HG03342 (cell line): ENCODE measurements at regions not wholly inside any gene's neighbourhood (a gene's known extent, or its start where the extent isn't known, plus 50 kb on each side); places are given as distances from the start of the nearest gene placed in this dataset.
"Not testable (repeated sequence)": the region's sequence is repeated elsewhere in the genome, so short reads cannot be mapped to it uniquely, and the experiment has no call there.

Experiments
- ATAC-seq: cut with Tn5 transposase; IDR thresholded peaks from one replicate; pipeline ENCODE4 v1.9.1; 2021; ENCODE audit warnings: mild to moderate bottlenecking, moderate library complexity; ENCODE audit not compliant: unreplicated experiment

DNA sequence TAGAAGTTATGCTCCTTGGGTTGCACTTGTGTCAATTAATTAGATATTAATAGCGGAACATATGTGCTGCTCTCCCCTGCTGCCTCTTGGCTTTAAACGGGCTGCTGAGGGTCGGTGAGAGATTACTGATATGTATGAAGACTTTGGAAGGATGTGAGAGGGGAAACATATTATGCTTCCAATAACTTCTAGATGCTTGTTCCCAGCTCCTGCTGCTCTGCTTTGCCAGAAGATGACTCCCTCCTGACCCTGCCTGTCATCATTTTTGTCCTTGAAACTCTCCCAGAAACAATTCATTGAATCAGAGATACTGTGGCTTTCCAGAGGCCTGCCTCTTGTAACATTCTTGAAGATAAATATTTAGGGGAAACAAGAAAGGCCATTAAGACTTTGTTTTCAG is 300.1 kb upstream of the STXBP6 start:
- no peak for ATAC-seq

DNA sequence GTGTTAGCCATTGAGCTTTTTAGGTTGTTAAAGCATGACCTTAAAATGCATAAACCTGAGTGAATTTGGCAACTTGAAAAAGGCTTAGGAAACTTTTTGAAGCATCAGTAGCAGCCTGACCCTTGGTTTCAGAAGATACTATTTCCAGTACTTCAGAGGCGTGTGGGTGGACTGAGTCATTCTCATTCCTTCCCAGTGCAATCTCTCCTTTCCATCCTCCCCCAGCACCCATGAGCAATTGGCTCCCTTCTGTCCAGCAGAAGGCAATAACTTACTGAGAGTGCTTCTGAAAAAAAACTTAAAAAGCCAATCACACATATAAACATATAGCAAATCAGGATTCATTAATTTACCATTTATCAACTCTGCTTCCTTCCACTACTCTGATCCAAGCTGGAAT is 299.3 kb upstream of the STXBP6 start:
- ATAC-seq = no peak

DNA sequence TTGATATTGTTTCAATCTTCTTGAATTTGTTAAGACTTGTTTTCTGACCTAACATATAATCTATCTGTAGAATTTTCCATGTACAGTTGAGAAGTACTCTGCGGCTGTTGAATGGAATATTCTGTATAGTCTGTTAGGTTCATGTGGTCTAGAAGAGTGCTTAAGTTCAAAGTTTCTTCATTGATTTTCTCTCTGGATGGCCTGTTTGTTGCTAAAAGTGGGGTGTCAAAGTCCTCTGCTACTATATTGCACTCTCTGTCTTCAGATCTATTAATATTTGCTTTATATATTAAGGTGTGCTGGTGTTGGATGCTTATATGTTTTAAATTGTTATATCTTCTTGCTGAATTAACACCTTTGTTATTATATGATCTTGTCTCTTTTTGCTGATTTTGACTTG is 290.9 kb upstream of the STXBP6 start:
- no peak for ATAC-seq

DNA sequence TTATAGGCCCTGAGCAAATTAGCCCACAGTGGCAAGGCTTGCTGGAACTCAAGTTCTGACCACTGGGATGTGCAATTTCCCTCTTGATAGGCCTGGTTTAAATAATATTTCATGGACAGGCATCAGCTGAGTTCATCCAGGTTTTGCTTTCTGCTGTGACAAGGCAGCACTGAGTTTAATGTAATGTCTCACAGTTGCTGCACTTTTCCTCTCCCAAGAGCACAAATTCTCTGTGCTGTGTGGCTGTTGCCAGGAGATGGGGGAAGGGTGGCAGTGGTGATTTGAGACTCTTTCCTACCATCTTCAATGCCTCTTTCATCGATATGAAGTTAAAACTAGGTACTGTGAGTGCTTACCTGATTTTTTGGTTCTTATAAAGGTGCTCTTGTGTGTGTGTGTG is 272.8 kb upstream of the STXBP6 start:
- ATAC-seq = no peak

DNA sequence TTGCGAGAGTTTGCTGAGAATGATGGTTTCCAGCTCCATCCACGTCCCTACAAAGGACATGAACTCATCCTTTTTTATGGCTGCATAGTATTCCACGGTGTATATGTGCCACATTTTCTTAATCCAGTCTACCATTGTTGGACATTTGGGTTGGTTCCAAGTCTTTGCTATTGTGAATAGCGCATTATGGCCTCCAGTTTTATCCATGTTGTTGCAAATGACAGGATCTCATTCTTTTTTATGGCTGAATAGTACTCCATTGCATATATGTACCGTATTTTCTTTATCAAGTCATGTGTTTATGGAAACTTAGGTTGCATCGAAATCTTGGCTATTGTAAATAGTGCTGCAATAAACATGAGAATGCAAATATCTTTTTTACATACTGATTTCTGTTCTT is 266.1 kb upstream of the STXBP6 start:
- ATAC-seq = not testable (repeated sequence)

DNA sequence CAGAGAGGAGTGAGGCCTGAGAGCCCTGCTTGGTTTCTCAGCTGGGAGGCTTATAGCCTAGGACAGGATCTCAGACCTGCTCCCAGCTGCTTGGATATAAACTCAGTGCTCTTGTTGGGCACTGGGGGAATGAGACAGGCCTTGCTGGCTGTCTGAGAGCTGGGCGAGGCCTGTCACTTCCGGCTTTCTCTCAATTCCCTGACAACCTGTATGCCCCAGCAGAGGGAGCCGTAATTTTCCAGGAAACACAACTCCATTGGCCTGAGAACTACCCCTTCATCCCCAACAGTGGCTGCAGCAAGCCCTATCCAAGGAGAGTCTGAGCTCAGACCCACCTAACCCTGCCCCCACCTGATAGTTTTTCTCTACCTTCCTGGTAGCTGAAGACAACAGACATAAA is 258.3 kb upstream of the STXBP6 start:
- no peak for ATAC-seq

DNA sequence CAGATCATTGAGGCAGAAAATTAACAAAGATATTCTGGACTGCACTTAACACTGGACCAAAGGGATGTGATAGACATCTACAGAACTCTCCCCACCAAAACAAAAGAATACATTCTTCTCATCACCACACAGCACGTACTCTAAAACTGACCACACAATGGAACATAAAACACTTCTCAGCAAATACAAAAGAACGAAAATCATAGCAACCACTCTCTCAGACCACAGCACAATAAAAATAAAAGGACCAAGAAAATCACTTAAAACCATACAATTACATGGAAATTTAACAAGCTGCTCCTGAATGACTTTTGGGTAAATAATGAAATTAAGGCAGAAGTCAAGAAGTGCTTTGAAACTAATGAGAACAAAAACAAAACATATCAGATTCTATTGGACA is 254.0 kb upstream of the STXBP6 start:
- ATAC-seq = no peak

DNA sequence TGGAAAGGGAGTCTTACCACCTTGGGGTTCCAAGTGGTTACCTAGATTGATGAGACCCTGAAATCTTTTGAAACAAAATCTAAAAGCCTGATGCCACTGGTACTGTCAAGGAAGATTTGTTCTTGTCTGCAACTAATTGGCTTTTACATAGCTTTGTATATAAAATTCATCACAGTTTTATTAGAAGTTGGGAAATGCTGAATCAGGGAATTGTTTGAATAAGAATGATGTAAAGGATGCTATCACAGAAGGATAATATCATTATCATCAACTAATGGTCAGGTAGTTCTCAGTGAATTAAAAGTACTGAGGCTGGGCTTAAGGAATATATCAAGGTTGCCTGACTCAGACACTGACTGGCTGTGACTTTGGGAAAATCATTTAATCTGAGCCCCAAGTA is 248.3 kb upstream of the STXBP6 start:
- ATAC-seq = no peak

DNA sequence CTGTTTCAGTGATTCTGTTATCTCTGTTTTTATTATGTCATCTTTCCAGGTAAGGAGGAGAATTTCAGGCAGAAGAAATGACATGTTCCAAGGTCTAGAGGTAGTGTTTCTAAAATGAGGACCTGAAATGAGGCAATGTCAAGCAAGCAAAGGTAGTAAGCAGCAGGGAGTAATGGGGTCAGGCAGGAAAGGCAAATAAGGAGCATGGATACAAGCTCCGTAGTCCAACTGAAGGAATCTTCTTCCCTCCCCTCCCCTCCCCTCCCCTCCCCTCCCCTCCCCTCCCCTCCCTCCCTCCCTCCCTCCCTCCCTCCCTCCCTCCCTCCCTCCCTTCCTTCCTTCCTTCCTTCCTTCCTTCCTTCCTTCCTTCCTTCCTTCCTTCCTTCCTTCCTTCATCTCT is 240.2 kb upstream of the STXBP6 start:
- ATAC-seq = not testable (repeated sequence)

DNA sequence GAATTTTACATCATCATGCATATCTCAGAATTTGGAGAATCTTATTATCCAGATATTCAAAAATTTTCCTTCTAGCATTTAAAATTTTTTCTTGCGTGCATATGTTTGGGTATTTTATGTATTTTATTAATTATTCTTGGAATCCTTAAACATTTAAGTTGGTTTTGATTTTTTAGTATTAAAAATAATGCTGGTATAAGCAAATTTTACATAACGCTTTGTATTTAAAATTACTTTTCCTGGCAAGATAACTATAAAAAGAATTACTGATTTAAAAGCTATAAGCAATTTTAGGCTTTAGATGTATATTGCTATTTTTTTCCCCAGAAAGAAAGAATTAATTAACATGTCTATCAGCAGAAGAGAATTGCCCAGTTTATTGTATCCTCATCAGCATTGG is 224.6 kb upstream of the STXBP6 start:
- ATAC-seq = no peak

DNA sequence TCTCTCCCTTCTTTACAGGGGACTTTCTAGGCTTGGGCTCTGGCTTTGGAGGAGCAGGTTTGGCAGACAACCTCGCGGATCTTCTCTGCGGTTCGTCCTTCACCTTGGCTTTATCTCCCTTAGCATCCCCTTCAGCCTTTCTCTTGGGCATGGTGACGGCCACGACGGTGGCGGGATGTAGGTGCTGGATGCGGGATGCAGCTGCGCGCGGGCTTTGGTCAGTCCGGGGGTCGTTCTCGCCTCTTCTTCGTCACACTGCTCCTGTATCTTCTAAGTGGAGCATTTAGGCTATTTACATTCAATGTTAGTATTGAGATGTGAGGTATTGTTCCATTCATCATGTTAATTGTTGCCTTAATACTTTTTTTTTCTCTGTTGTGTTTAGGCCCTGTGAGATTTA is 217.2 kb upstream of the STXBP6 start:
- no peak for ATAC-seq

DNA sequence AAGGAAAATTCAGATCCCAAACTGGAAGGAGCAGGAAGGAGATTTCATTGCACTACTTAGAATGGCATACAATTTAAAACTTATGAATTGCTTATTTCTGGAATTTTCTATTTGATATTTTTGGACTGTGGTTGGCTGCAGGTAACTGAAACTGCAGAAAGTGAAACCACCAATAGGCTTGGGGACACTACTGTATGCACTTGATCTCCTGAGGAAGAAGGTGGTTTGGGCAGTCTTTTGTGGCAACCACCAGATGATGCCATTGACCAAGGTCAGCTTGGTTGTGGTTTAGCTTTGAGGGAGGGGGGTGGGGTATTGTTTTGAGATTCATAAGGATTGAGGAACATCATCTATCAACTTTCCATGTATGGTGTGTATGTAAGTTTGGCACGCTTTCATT is 209.5 kb upstream of the STXBP6 start:
- no peak for ATAC-seq

DNA sequence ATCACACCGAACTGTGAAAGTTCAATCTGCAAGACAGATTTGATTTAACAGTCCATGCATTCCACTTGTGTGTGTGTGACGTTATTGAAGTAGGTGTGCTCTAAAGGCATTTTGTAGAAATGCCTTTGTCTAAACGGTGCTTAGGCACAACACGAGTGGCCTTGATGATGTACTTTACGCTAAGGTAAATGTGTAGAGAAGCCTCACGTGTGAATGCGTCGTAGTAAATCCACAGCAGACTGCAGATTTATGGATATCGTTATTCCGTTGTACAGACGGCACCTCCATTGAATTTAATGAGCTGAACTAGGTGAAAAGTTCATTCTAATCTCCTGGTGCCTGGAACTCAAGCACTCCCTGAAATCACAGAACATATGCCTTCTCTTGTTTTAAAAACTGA is 202.8 kb upstream of the STXBP6 start:
- ATAC-seq = no peak

DNA sequence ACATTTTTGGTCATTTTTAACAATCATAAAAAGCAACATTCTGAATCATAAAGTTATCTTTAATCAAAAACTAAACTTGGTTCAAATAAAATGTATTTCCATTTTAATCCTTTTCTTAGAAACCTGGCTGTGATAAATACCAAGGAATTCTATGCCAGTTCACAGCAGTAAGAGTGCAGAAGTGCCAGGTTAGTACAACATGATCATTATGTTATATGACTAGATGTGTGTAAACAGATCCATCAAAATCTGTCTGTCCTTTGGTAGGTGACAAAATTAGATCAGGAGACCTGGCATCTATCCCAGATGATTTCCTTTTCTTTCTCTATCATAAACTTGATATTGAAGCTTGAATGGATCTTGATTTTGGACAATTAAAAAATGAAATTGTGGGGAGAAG is 200.6 kb upstream of the STXBP6 start:
- ATAC-seq = no peak

DNA sequence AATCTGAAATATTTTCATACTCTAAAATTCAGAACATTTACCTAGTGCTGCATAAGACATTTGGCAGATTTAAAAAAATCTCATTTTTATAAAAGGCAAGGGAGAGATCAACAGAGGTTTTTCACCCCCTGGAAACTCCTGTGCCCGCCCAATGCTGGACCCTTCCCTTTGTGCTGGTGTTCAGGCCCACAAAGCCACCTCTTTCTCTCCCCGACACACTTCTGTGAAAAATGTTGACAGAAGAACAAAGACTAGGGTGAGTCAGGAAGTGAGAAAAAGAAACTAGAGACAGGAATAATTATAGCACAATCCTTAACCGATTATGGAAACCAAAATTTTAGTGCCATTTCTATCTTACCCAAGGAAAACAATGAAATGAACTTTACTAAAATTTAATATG is 197.7 kb upstream of the STXBP6 start:
- ATAC-seq = no peak

DNA sequence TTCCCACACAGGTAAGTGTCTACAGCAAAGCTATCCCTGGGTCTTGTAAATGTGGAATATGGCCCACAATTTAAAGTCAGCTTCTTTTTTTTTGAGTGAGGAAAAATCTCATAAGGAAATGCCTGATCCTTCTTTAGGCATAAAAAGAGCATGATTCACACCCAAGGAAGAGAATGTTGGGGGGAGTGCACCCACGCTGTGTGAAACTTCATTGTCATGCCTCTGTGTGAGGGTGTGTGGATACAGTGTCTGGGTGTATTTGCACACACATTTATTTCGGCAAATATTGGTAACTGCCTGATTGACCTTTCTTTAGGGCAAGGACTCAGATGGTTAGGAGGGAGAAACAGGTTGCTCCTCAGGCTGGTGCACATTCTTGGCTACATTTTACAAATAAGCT is 196.8 kb upstream of the STXBP6 start:
- no peak for ATAC-seq

DNA sequence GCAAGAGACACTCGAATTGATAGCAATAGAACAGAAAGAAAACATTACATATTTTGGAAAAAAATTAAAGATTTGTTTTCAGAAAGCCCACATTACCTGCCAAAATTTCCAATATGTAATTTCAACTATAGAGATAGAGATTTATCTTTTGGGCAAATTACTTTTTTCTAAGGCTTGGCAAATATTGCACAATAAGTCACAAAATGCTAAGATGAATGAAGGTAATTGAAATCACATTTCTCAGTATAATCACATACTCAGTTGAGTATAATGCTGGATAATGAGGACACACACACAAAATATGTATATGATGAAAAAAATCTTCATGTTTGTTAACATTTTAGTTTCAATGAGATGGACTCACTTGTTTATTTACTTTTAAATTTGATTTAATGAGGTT is 189.2 kb upstream of the STXBP6 start:
- no peak for ATAC-seq

DNA sequence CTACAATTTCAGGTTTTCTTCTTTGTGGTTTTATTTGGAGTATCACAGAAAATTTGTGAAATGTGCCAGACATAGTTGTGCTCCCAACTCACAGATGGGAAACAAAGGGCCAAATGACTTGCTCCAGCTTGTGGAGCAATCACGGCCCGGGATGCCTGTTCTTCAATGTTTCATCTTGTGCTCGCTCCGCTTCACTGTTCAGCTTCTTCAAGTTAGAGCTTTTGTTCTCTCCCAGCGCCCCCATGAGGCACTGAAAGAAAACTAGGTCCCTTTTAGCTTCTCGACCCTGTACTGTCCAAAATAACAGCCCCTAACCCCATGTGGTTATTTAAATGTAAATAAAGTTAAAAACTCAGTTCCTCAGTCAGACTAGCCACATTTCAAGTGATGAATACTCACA is 187.9 kb upstream of the STXBP6 start:
- ATAC-seq = no peak

DNA sequence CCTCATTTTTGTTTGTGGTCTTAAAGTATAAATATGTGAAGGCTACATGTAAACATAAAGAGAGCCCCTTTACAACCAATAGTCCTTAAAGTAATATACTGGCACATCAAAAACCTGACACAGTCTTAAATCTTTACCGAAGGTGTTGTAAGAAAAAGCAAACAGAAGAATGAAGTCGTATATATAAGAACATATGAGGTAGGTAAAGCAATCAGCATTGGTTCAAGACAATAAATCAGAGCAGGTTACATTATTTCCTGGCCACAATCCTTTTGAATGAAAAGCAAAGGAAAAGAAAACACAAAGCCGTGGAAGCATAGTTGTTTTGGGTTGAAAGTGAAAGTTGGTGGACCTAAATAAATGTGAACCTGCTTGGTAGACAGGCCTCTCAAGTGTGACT is 183.7 kb upstream of the STXBP6 start:
- no peak for ATAC-seq

DNA sequence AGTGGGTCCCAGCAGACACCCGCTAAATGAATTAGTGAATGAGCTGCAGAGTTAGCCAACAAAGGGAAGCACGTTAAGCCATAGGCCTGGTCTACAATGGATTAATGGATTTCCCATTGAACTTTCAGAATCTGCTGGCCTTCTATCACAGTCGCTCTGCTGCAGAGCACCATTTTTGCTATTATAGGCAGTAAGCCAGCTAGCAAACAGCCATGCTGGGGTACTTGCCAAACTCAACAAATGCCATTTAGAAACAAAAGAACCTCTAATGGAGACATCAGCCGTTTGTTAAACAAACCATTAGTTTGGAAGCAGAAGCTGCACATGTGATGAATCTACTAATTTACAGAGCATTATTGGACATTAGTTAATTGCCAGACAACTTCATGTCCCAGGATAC is 181.1 kb upstream of the STXBP6 start:
- ATAC-seq = no peak

DNA sequence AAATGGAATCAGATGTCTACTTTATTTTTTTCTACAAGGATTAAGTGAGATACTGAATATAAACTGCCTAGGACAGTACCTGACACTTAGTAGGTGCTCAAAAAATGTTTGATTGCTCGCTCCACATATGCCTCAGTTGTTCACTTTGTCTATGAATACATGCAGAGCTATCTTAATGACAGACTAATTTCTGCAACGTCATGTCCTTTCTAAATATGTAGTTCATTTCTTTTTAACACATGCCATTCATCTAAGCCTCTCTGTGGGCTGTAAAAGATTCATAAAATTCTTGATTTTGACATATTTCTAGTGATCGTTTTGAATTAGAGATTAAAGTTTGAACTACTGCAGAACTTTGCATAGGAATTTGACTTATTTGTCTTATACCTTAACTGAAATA is 176.3 kb upstream of the STXBP6 start:
- ATAC-seq = no peak

DNA sequence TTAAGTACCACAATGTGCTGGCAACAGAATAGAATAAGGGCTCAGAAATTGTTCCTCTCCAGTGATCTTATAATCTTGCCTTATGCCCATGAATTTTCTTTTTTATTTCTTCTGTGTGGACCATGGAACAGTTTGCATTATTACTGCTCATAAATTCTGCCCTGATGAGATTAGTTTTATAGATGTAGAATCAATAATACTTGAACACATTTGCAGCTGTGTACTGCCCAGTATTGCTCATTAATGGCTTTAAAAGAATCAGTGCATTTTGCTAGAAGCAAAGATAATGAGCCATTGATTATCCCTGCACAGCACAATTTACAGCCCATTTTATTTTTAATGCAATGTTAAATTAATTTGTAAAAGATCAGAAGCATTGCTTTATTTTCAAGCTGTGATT is 172.3 kb upstream of the STXBP6 start:
- no peak for ATAC-seq

DNA sequence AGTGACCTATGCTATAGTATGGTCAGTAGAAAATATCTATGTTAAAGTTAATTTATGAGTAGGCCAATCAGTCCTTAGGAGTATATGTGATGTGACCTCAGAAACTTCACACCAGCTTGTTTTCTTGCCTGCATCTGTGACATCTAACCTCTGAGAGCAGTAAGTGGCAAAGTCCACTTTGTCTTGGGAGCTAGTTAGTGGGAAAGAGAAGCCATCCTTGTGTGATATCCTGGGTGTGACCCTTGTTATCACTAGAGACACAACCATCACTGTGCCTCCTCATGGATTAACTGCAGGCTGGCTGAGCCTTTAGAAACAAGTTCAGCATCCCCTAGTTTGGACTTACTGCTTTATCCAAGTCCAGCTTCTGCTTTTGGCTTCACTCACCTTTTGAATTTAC is 170.6 kb upstream of the STXBP6 start:
- no peak for ATAC-seq

DNA sequence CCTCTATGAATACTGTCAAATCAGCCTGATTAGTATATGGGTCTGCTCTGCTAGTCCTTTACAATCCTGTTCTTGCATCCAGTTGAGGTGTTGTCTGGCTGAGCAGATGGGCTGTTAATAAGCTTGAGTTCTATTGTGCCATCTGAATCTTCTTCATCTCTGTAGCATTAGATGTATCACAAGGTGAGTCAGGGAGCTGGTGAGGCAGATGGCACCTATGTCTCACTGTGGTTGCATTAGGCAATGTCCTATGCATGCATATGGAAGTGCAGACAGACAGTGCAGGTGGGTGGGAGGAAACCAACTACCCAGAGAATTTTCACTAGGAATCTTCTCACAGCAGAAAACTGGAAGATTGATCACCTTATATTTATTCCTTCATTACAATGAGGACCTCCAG is 165.7 kb upstream of the STXBP6 start:
- ATAC-seq = no peak
